Liver (tissue), 3 donors: ENCODE measurements at regions not wholly inside any gene's neighbourhood (a gene's known extent, or its start where the extent isn't known, plus 50 kb on each side); places are given as distances from the start of the nearest gene placed in this dataset.

Experiments
- FOXA2 ChIP-seq: IDR thresholded peaks from 2 replicates; pipeline ENCODE4 v1.6.1; 2016; ENCODE audit warnings: antibody characterized with exemption
- GABPA ChIP-seq, 2 donors: IDR thresholded peaks in 1 of 2; conservative IDR thresholded peaks in 1 of 2; 2 replicates each; pipeline ENCODE4 v1.6.1; 2016; ENCODE audit warnings: antibody characterized with exemption in 2 of 2, mild to moderate bottlenecking in 1 of 2, moderate library complexity in 1 of 2
- HNF4G ChIP-seq: IDR thresholded peaks from 2 replicates; pipeline ENCODE4 v1.6.1; 2016; ENCODE audit warnings: antibody characterized with exemption
- RAD21 ChIP-seq, 2 donors: IDR thresholded peaks; 2 replicates each; pipeline ENCODE4 v1.6.1; 2016; ENCODE audit warnings: antibody characterized with exemption in 2 of 2, mild to moderate bottlenecking in 2 of 2
- RXRA ChIP-seq, 2 donors: IDR thresholded peaks; 2 replicates each; pipeline ENCODE4 v1.6.1; 2017 to 2018; ENCODE audit warnings: antibody characterized with exemption in 2 of 2, mild to moderate bottlenecking in 1 of 2
- SP1 ChIP-seq: IDR thresholded peaks from 2 replicates; pipeline ENCODE4 v1.6.1; 2018; ENCODE audit warnings: antibody characterized with exemption, mild to moderate bottlenecking
- TAF1 ChIP-seq: conservative IDR thresholded peaks from 2 replicates; pipeline ENCODE4 v1.6.1; 2016; ENCODE audit warnings: antibody characterized with exemption, mild to moderate bottlenecking
- YY1 ChIP-seq: IDR thresholded peaks from 2 replicates; pipeline ENCODE4 v1.6.1; 2016; ENCODE audit warnings: antibody characterized with exemption, mild to moderate bottlenecking
- TF ChIP-seq, protein P1 (sequence below): fragments of 150-350 bp; IDR thresholded peaks from 2 replicates; pipeline ENCODE4 v1.5.1; 2017; ENCODE audit warnings: improper control_type of control experiment, low read depth, low read length; ENCODE audit not compliant: missing input control
- TF ChIP-seq, protein P2 (sequence below): IDR thresholded peaks from 2 replicates; pipeline ENCODE4 v1.6.1; 2016; ENCODE audit warnings: antibody characterized with exemption
- TF ChIP-seq, protein P3 (sequence below): IDR thresholded peaks from 2 replicates; pipeline ENCODE4 v1.6.1; 2016; ENCODE audit warnings: antibody characterized with exemption
- TF ChIP-seq, protein P4 (sequence below): IDR thresholded peaks from 2 replicates; pipeline ENCODE4 v1.6.1; 2016; ENCODE audit warnings: antibody characterized with exemption, mild to moderate bottlenecking
- TF ChIP-seq, protein P5 (sequence below): IDR thresholded peaks from 2 replicates; pipeline ENCODE4 v1.6.1; 2016; ENCODE audit warnings: antibody characterized with exemption
- donor health status: healthy.
- donor health status: healthy.

DNA sequence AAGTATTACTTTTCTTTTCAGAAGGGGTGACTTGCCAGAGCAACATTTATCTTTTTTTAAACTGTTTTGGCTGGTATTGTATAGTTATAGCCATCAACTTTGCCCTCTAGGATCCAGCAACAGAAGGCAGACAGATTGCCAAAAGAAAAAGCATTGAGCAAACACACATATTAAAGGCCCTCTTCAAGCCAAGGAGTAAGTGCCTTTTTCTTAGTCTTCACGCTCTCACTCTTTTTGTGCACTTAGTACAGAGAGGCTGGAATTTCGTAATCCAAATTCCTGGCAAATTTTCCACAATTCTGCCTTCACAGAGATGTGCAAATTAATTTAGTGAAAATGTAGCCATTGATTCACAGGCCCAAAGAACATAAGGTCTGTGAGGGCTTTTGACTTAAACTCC lies 253.1 kb upstream of the EDA2R start:
- TF ChIP-seq, protein P1, sequence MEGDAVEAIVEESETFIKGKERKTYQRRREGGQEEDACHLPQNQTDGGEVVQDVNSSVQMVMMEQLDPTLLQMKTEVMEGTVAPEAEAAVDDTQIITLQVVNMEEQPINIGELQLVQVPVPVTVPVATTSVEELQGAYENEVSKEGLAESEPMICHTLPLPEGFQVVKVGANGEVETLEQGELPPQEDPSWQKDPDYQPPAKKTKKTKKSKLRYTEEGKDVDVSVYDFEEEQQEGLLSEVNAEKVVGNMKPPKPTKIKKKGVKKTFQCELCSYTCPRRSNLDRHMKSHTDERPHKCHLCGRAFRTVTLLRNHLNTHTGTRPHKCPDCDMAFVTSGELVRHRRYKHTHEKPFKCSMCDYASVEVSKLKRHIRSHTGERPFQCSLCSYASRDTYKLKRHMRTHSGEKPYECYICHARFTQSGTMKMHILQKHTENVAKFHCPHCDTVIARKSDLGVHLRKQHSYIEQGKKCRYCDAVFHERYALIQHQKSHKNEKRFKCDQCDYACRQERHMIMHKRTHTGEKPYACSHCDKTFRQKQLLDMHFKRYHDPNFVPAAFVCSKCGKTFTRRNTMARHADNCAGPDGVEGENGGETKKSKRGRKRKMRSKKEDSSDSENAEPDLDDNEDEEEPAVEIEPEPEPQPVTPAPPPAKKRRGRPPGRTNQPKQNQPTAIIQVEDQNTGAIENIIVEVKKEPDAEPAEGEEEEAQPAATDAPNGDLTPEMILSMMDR, result no peak
- TF ChIP-seq, protein P2, sequence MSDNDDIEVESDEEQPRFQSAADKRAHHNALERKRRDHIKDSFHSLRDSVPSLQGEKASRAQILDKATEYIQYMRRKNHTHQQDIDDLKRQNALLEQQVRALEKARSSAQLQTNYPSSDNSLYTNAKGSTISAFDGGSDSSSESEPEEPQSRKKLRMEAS, result no peak
- TF ChIP-seq YY1 (no peak), RXRA (IDR thresholded peaks at IDR 0.05) (no peak), RAD21 (IDR thresholded peaks at IDR 0.05) (no peak), TAF1 (no peak), GABPA (IDR thresholded peaks at IDR 0.05 in 1 of 2, conservative IDR thresholded peaks at IDR 0.05 in 1 of 2) (no peak), HNF4G (no peak), FOXA2 (no peak), SP1 (no peak)
- TF ChIP-seq, protein P3, sequence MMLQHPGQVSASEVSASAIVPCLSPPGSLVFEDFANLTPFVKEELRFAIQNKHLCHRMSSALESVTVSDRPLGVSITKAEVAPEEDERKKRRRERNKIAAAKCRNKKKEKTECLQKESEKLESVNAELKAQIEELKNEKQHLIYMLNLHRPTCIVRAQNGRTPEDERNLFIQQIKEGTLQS, result no peak
- TF ChIP-seq, protein P4, sequence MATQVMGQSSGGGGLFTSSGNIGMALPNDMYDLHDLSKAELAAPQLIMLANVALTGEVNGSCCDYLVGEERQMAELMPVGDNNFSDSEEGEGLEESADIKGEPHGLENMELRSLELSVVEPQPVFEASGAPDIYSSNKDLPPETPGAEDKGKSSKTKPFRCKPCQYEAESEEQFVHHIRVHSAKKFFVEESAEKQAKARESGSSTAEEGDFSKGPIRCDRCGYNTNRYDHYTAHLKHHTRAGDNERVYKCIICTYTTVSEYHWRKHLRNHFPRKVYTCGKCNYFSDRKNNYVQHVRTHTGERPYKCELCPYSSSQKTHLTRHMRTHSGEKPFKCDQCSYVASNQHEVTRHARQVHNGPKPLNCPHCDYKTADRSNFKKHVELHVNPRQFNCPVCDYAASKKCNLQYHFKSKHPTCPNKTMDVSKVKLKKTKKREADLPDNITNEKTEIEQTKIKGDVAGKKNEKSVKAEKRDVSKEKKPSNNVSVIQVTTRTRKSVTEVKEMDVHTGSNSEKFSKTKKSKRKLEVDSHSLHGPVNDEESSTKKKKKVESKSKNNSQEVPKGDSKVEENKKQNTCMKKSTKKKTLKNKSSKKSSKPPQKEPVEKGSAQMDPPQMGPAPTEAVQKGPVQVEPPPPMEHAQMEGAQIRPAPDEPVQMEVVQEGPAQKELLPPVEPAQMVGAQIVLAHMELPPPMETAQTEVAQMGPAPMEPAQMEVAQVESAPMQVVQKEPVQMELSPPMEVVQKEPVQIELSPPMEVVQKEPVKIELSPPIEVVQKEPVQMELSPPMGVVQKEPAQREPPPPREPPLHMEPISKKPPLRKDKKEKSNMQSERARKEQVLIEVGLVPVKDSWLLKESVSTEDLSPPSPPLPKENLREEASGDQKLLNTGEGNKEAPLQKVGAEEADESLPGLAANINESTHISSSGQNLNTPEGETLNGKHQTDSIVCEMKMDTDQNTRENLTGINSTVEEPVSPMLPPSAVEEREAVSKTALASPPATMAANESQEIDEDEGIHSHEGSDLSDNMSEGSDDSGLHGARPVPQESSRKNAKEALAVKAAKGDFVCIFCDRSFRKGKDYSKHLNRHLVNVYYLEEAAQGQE, result no peak
- TF ChIP-seq, protein P5, sequence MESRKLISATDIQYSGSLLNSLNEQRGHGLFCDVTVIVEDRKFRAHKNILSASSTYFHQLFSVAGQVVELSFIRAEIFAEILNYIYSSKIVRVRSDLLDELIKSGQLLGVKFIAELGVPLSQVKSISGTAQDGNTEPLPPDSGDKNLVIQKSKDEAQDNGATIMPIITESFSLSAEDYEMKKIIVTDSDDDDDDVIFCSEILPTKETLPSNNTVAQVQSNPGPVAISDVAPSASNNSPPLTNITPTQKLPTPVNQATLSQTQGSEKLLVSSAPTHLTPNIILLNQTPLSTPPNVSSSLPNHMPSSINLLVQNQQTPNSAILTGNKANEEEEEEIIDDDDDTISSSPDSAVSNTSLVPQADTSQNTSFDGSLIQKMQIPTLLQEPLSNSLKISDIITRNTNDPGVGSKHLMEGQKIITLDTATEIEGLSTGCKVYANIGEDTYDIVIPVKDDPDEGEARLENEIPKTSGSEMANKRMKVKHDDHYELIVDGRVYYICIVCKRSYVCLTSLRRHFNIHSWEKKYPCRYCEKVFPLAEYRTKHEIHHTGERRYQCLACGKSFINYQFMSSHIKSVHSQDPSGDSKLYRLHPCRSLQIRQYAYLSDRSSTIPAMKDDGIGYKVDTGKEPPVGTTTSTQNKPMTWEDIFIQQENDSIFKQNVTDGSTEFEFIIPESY, result no peak
